Activated naive CD8-positive, alpha-beta T cell (primary cell): ENCODE measurements at regions not wholly inside any gene's neighbourhood (a gene's known extent, or its start where the extent isn't known, plus 50 kb on each side); places are given as distances from the start of the nearest gene placed in this dataset.

Experiments used
- H3K27ac Mint-ChIP-seq: one replicate; pipeline ENCODE4 v1.8.0; 2021; ENCODE audit warnings: mixed read lengths
- H3K27me3 Mint-ChIP-seq: one replicate; pipeline ENCODE4 v1.8.0; 2021; ENCODE audit warnings: mixed read lengths
- H3K36me3 Mint-ChIP-seq: one replicate; pipeline ENCODE4 v1.8.0; 2021; ENCODE audit warnings: mixed read lengths
- H3K4me1 Mint-ChIP-seq: one replicate; pipeline ENCODE4 v1.8.0; 2021; ENCODE audit warnings: low read depth, mixed read lengths
- H3K4me3 Mint-ChIP-seq: one replicate; pipeline ENCODE4 v1.8.0; 2021; ENCODE audit warnings: mild to moderate bottlenecking, mixed read lengths
- H3K9me3 Mint-ChIP-seq: one replicate; pipeline ENCODE4 v1.8.0; 2021; ENCODE audit warnings: low read depth, mixed read lengths

DNA sequence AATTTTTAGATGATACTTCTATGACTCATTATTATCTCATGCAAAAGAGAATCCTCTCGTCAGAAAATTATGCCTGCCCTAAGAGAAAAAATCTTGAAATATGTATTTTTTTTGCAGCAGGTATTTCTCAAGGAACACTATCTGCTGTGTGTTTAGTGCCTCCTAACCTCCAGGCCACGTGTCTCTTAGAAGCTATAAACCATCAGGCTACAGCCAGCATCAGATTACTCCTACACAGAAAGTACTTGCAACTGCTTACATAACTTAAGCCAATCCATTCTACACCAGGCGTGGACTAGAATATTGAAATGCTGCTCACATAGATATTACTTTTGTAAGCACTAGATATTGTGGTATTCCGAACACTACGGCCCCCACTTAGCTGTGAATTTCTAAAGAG lies 933.4 kb downstream of the PLA2G4A start:
- Mint-ChIP-seq H3K27ac (no peak overlapping the region), H3K27me3 (no peaks in the 10 kb centered on the region), H3K36me3 (no peaks in the 10 kb centered on the region), H3K4me1 (no peaks in the 10 kb centered on the region), H3K4me3 (no peak overlapping the region), H3K9me3 (no peaks in the 10 kb centered on the region)

DNA sequence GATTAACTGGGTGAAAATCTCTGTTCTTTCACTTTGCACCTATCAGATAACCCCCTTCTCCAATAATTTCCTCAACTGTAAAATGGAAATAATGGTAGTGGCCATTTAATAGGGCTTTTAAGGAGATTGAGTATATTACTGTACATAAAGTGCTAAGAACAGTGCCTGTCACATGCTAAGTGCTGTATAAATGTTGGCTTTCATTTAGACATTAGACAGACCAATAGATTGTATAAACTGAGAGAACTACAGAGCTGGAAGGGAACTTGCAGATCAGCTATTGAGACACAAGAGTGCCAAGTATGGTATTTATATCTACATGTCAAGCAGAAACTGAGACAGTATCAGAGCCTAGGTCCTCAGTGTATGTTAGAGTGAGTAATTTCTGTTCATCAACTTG lies 934.7 kb downstream of the PLA2G4A start:
- H3K27me3 Mint-ChIP-seq, result no peaks in the 10 kb centered on the region
- H3K9me3 Mint-ChIP-seq, result no peaks in the 10 kb centered on the region
- H3K36me3 Mint-ChIP-seq, result no peaks in the 10 kb centered on the region
- no peak overlapping the region for H3K27ac Mint-ChIP-seq
- no peaks in the 10 kb centered on the region for H3K4me1 Mint-ChIP-seq
- no peak overlapping the region for H3K4me3 Mint-ChIP-seq

DNA sequence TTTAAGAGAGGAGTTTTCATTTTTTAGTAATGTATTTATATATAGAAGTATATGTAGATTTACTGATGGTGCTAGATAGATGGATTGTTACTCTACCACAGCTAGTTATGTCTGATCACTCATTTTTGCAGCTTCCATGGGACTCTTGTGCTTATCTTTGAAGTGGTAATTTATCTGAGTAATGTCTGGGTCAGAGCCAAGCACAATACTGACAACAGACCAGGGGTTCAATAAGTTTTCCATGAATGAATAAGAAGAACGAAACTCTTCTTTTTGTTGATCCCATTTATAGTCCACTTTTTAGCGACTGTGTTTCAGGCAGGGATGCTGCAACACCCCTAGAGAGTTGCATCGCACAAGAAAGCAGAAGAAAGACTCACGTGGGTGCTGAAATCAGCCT lies 935.2 kb downstream of the PLA2G4A start:
- Mint-ChIP-seq H3K9me3 (no peaks in the 10 kb centered on the region), H3K4me1 (no peaks in the 10 kb centered on the region), H3K27ac (no peak overlapping the region), H3K4me3 (no peak overlapping the region), H3K36me3 (no peaks in the 10 kb centered on the region), H3K27me3 (no peaks in the 10 kb centered on the region)

DNA sequence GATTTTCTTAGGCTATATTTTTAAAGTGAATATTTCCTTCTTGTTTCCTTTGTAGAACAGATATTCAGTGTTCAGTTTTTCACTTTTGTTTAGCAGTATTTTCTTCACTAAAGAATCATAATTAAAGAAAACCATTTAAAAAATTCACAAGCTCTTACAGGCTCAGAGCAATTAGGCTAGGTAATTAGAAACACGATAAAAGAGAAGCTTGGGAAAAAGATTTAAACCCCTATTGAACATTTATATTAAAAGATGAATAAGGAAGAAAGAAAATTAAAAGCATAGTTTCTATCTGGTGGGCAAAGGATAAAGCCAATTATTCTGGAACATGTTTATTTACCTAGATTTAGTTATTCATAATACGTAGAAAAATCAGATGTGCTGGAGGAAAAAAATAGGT lies 942.6 kb downstream of the PLA2G4A start:
- Mint-ChIP-seq H3K4me3 (no peak overlapping the region), H3K27me3 (no peaks in the 10 kb centered on the region), H3K9me3 (no peaks in the 10 kb centered on the region), H3K36me3 (no peaks in the 10 kb centered on the region), H3K4me1 (no peaks in the 10 kb centered on the region), H3K27ac (no peak overlapping the region)

DNA sequence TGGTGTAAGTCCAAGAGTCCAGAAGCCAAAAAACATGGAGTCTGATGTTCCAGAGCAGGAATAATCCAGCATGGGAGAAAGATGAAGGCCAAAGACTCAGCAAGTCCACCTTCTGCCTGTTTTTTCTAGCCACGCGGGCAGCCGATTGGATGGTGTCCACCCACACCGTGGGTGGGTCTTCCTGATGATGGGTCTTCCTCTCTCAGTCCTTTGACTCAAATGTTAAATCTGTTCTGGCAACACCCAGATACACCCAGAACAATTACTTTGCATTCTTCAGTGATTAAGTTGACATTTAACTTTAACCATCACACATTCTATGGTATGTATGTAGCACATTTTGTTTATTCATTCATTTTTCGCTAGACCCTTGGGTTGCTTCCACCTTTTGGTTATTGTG lies 944.4 kb downstream of the PLA2G4A start:
- H3K36me3 Mint-ChIP-seq, result no peaks in the 10 kb centered on the region

DNA sequence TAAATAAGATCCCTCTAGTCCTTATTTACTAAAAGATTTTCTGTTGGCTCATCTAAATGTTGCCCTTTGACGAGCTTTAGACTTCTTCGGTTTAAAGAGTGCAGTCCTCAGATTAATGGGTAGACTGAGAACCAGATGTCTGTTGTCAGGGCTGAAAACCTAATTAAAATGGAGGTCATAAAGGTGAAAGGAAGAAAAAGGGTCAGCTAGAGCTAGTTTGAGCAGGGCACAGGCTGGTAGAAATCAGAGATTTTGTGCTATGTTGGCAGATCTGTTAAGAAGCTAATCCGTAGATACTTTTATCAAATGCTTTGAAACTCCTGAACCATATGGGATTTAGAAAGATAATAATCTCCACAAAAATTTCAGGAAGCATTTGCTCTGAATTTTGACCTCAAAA lies 959.0 kb downstream of the PLA2G4A start:
- Mint-ChIP-seq H3K27me3 (no peaks in the 10 kb centered on the region), H3K36me3 (no peaks in the 10 kb centered on the region), H3K4me3 (no peak overlapping the region), H3K27ac (no peak overlapping the region), H3K4me1 (no peaks in the 10 kb centered on the region), H3K9me3 (peaks cover 5% of the 10 kb centered on the region)

More for the DNA sequence above, 944.4 kb downstream of the PLA2G4A start:
- H3K27me3 Mint-ChIP-seq, result no peaks in the 10 kb centered on the region
- no peak overlapping the region for H3K4me3 Mint-ChIP-seq
- no peaks in the 10 kb centered on the region for H3K4me1 Mint-ChIP-seq
- H3K9me3 Mint-ChIP-seq, result no peaks in the 10 kb centered on the region
- no peak overlapping the region for H3K27ac Mint-ChIP-seq

DNA sequence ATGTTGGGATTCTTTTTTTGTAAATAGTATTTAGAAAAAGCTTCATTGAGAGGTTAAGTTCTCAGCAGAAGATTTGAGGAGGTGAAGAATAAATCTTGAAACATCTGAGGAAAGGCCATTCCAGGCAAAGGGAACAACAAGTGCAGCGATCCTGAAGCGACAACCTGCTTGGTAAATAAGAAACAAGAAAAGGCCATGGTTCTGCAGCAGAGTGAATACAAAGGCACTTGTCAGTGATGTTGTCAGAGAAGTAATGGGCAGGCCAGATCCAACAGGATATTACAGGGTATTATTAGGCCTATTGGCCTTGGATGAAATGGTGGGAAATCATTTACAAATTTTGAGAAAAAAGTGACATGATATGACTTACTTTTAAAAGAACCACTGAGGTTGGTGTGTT lies 960.0 kb downstream of the PLA2G4A start:
- Mint-ChIP-seq H3K9me3 (no peaks in the 10 kb centered on the region), H3K4me3 (no peak overlapping the region), H3K36me3 (no peaks in the 10 kb centered on the region), H3K4me1 (no peaks in the 10 kb centered on the region), H3K27ac (no peak overlapping the region), H3K27me3 (no peaks in the 10 kb centered on the region)

DNA sequence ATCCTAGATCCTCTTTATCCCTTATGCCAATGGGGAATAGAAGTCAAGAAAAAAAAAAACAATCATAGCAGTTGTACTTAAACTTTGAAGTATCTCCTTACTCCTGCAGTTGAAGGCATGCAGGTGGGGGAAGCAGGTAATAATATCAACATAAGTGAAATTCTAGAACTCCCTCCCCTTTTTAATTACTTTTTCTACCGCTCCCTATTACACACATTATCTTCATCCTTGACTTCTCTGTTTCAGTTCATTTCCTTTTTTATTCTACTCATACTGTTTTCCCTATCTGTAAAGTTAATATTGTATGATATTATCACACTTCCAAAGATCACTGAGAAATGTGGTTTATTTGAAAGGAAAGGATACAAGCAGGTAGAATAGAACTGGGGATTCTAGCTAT lies 962.0 kb downstream of the PLA2G4A start:
- Mint-ChIP-seq H3K27me3 (no peaks in the 10 kb centered on the region), H3K27ac (no peak overlapping the region), H3K4me3 (no peak overlapping the region), H3K36me3 (no peaks in the 10 kb centered on the region), H3K9me3 (no peaks in the 10 kb centered on the region), H3K4me1 (no peaks in the 10 kb centered on the region)

DNA sequence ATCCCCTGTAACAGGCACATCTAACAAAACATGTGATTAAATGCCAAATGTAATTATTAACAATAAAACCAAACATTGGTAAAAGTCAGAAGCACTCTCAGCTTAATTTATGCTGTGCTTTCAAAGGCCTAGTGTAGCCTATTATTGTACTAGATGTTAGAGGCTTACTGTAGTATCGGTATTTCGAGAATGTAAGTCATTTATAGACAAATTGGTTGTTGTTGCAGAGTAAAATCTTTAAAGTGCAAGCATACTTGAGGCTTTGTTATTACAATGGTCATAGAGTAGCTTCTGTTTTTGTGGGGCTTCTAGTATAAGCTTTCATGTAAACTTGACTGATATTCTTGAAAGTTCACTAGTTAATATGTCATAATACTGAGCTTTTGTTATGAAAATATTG lies 965.8 kb downstream of the PLA2G4A start:
- H3K27me3 Mint-ChIP-seq, result no peaks in the 10 kb centered on the region
- no peaks in the 10 kb centered on the region for H3K4me1 Mint-ChIP-seq
- H3K27ac Mint-ChIP-seq, result no peak overlapping the region
- H3K36me3 Mint-ChIP-seq, result no peaks in the 10 kb centered on the region
- H3K9me3 Mint-ChIP-seq, result no peaks in the 10 kb centered on the region
- no peak overlapping the region for H3K4me3 Mint-ChIP-seq

DNA sequence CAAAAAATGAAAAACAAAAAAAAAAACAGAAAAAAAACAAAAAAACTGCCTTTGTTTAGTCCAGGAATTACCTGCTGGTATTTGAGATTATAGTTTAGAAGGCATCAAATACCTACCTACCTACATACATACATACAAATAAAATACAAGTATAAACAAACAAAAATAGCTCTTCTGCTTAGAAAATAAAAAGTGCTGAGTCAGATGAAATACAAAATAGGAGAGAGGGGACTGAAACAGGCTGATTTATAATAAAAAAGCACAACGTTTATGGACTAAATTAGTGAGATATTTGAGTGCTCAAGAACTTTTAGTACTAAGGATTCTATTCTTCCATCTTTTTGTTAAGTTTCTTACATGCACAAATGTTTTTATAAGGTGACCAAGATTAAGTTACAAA lies 980.8 kb downstream of the PLA2G4A start:
- H3K9me3 Mint-ChIP-seq, result peaks cover 7% of the 10 kb centered on the region
- H3K36me3 Mint-ChIP-seq, result no peaks in the 10 kb centered on the region
- H3K4me3 Mint-ChIP-seq, result no peak overlapping the region
- no peaks in the 10 kb centered on the region for H3K4me1 Mint-ChIP-seq
- no peaks in the 10 kb centered on the region for H3K27me3 Mint-ChIP-seq
- H3K27ac Mint-ChIP-seq, result no peak overlapping the region

DNA sequence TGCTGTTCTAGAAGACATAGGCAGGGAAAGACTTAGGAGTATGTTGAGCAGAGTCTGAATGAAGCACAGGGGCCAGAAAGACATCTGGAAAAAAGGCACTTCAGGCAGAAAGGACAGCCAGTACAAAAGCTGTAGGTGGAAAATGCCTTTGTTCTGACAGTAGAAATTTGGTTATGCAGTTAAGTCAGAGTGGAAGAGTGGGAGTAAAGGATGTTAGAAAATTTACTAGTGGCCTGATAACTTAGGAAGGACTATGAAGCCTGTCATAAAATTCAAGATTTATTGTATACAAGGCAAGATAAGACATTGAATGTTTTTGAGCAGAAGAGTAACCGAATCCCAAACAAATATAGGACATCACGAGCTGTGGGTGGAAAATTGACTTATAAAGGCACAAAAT lies 987.9 kb downstream of the PLA2G4A start:
- Mint-ChIP-seq H3K27me3 (no peaks in the 10 kb centered on the region), H3K27ac (no peak overlapping the region), H3K4me3 (no peak overlapping the region), H3K9me3 (peaks cover 15% of the 10 kb centered on the region), H3K36me3 (no peaks in the 10 kb centered on the region), H3K4me1 (no peaks in the 10 kb centered on the region)

DNA sequence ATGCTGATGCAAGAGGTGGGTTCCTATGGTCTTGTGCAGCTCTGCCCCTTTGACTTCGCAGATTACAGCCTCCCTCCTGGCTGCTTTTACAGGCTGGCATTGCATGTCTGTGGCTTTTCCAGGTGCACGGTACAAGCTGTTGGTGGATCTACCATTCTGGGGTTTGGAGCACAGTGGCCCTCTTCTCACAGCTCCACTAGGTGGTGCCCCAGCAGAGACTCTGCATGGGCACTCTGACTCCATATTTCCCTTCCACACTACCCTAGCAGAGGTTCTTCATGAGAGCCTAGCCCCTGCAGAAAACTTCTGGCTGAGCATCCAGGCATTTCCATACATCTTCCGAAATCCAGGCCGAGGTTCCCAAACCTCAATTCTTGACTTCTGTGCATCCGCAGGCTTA lies 989.0 kb downstream of the PLA2G4A start:
- H3K36me3 Mint-ChIP-seq, result no peaks in the 10 kb centered on the region
- H3K27ac Mint-ChIP-seq, result no peak overlapping the region
- no peaks in the 10 kb centered on the region for H3K4me1 Mint-ChIP-seq
- peaks cover 22% of the 10 kb centered on the region for H3K9me3 Mint-ChIP-seq
- no peaks in the 10 kb centered on the region for H3K27me3 Mint-ChIP-seq
- H3K4me3 Mint-ChIP-seq, result no peak overlapping the region

DNA sequence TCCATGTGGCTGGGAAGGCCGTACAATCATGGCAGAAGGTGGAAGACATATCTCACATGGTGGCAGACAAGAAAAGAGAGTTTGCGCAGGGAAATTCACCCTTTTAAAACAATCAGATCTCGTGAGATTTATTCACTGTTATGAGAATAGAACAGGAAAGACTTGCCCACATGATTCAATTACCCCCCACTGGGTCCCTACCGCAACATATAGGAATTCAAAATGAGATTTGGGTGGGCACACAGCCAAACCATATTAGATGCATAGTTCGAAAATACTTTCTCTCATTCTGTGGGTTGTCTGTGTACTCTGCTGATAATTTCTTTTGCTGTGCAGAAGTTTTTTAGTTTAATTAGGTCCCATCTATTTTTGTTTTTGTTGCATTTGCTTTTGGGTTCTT lies 990.3 kb downstream of the PLA2G4A start:
- no peaks in the 10 kb centered on the region for H3K4me1 Mint-ChIP-seq
- H3K4me3 Mint-ChIP-seq, result no peak overlapping the region
- H3K27me3 Mint-ChIP-seq, result no peaks in the 10 kb centered on the region
- H3K27ac Mint-ChIP-seq, result no peak overlapping the region
- H3K9me3 Mint-ChIP-seq, result peaks cover 22% of the 10 kb centered on the region
- H3K36me3 Mint-ChIP-seq, result no peaks in the 10 kb centered on the region

DNA sequence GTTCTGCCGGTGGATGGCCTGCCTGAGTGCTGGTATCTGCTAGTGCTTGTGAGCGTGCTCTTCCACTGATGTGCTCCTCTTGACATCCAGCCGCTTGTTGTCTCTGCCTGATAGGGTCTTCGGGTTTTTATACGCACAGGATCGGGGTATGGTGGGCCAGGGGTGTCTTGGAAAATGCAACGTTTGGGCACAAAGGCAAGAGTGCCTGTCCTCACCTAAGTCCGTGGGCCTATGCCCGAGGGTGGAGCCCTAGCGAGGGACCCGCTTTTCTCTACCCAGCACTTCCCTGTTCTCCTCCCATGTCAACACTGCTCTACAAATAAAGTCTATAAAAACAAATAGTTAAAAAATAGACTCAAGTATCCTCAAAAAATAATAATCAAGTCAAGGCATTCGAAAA lies 1007.8 kb downstream of the PLA2G4A start:
- Mint-ChIP-seq H3K9me3 (peaks cover 3% of the 10 kb centered on the region), H3K4me3 (no peak overlapping the region), H3K27me3 (no peaks in the 10 kb centered on the region), H3K27ac (no peak overlapping the region), H3K4me1 (no peaks in the 10 kb centered on the region), H3K36me3 (no peaks in the 10 kb centered on the region)

DNA sequence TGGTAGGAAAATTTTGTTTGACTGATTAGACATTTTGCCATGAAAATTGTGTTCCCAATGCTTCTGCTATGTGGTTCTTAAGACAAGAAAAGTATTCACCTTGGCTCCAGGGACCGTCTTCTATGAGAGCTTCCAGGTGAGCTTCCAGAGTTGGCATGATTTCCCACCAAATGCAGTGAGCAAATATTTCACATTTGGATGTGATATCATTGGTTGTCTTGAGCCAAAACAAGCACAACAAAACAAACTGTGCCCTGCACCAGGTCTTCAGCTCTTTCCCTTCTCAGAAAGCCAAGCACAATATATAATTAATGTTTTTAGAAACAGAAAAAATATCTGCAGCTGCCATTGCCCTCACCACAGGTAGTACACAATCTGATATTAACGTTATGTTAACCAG lies 1009.0 kb downstream of the PLA2G4A start:
- H3K4me1 Mint-ChIP-seq, result no peaks in the 10 kb centered on the region
- peaks cover 3% of the 10 kb centered on the region for H3K9me3 Mint-ChIP-seq
- H3K27me3 Mint-ChIP-seq, result no peaks in the 10 kb centered on the region
- H3K36me3 Mint-ChIP-seq, result no peaks in the 10 kb centered on the region
- H3K27ac Mint-ChIP-seq, result no peak overlapping the region
- H3K4me3 Mint-ChIP-seq, result no peak overlapping the region

DNA sequence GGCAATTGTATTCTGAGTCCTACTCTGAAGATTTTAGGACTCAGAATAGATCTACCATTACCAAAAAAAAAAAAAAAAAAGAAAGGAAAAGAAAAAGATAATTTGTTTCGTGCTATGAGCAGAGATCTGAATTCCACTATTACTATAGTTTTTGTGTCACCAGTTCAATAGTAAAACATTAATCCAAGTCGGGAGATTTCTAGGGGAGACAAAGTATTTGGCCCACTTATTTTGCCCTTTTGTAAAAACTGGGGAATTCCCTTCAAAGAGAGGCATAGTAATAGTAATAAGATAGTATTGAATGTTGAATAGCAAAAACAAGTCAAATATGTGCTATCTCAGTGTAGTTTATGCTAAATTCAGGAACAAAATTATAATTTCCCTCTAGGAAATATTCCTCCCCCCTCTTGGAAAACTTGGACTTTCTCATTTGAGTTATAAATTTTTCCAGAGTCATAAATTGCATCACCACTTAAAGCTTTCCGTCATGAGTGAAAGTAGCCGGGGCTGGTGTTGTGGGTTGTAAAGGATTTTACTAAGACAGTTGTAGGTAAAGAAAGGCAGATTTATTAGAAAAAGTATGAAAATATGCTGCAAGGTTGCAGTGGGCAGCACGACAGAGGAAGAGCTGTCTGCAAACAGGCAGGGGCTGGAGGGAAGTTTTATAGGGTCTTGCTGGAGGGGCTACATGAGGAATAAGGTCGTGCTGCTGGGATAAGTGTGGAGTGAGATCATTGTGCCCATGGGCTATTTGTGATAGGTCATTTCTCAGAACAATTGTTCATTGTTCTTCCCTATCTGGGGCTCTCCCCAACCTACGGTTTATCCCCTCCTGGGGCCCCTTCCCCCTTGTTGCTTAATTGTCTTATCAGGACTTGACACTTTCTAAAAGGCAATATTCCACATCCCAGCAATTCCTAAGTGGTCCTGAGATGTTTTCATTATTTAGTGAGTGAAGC lies 1009.9 kb downstream of the PLA2G4A start:
- Mint-ChIP-seq H3K27ac (no peak overlapping the region), H3K36me3 (no peaks in the 10 kb centered on the region), H3K4me1 (no peaks in the 10 kb centered on the region), H3K9me3 (no peaks in the 10 kb centered on the region), H3K4me3 (no peak overlapping the region), H3K27me3 (no peaks in the 10 kb centered on the region)
